CD14-positive monocyte (primary cell): ENCODE measurements at regions not wholly inside any gene's neighbourhood (a gene's known extent, or its start where the extent isn't known, plus 50 kb on each side); places are given as distances from the start of the nearest gene placed in this dataset.
A peak's percentile ranks its signal among the peaks of the same experiment; 100 is the strongest.

ENCODE experiments used
- DNase-seq, 3 donors: peaks; one replicate each; pipeline ENCODE4 v3.0.0-alpha.2; 2011 to 2022
- H2AFZ ChIP-seq: 2 replicates; pipeline ENCODE4 v1.6.0; 2012; ENCODE audit warnings: mild to moderate bottlenecking, low read depth, low read length, inconsistent platforms; ENCODE audit not compliant: insufficient read depth, poor library complexity, severe bottlenecking
- H3K27ac ChIP-seq, 2 donors: 1 replicate in 1 of 2; 2 replicates in 1 of 2; pipeline ENCODE4 v1.5.1; 2012 to 2013; ENCODE audit warnings: low read length in 2 of 2, control low read depth in 1 of 2, inconsistent platforms in 1 of 2, low read depth in 1 of 2, mild to moderate bottlenecking in 1 of 2
- H3K27me3 ChIP-seq, 2 donors: one replicate each; pipeline versions ENCODE4 v1.6.0 to v1.6.1; 2011 to 2013; ENCODE audit warnings: low read length in 2 of 2; ENCODE audit not compliant: control insufficient read depth in 2 of 2, insufficient read depth in 2 of 2
- H3K36me3 ChIP-seq, 2 donors: replicated peaks in 1 of 2; 1 replicate in 1 of 2; 2 replicates in 1 of 2; pipeline versions ENCODE4 v1.5.1 to v1.6.1; 2012 to 2013; ENCODE audit warnings: low read length in 2 of 2, control low read depth in 1 of 2, inconsistent platforms in 1 of 2, mild to moderate bottlenecking in 1 of 2; ENCODE audit not compliant: insufficient read depth in 2 of 2, control insufficient read depth in 1 of 2
- H3K4me1 ChIP-seq, 2 donors: 1 replicate in 1 of 2; 2 replicates in 1 of 2; pipeline versions ENCODE4 v1.5.1 to v1.6.1; 2012 to 2013; ENCODE audit warnings: low read length in 2 of 2, control low read depth in 1 of 2, inconsistent platforms in 1 of 2, mild to moderate bottlenecking in 1 of 2, moderate library complexity in 1 of 2; ENCODE audit not compliant: insufficient read depth in 2 of 2, control insufficient read depth in 1 of 2
- H3K4me2 ChIP-seq: replicated peaks from 2 replicates; pipeline ENCODE3; 2012; ENCODE audit warnings: low read length, moderate library complexity, mild to moderate bottlenecking; ENCODE audit not compliant: poor library complexity, severe bottlenecking; ENCODE audit errors: extremely low read depth
- H3K4me3 ChIP-seq, 3 experiments: fragments of 200-600 bp in 1 of 3; sonication (generic) in 1 of 3; replicated peaks in 1 of 3; 1 replicate in 2 of 3; 2 replicates in 1 of 3; pipeline ENCODE4 v1.5.1; 2011 to 2013; ENCODE audit warnings: low read length in 3 of 3, mild to moderate bottlenecking in 3 of 3, control low read depth in 2 of 3, low read depth in 2 of 3, inconsistent platforms in 1 of 3, moderate library complexity in 1 of 3
- H3K79me2 ChIP-seq: 2 replicates; pipeline ENCODE4 v1.6.0; 2012; ENCODE audit warnings: mild to moderate bottlenecking, control low read depth, inconsistent platforms, low read length, moderate library complexity; ENCODE audit not compliant: insufficient read depth
- H3K9ac ChIP-seq: 2 replicates; pipeline ENCODE4 v1.6.0; 2017; ENCODE audit warnings: low read length, mild to moderate bottlenecking; ENCODE audit not compliant: insufficient read depth, poor library complexity, severe bottlenecking
- H3K9me3 ChIP-seq, 2 donors: replicated peaks in 1 of 2; 1 replicate in 1 of 2; 2 replicates in 1 of 2; pipeline versions ENCODE4 v1.5.1 to v1.6.1; 2012 to 2013; ENCODE audit warnings: low read length in 2 of 2, control low read depth in 1 of 2; ENCODE audit not compliant: control insufficient read depth in 1 of 2, insufficient read depth in 1 of 2
- H4K20me1 ChIP-seq: 2 replicates; pipeline ENCODE4 v1.6.0; 2012; ENCODE audit warnings: mild to moderate bottlenecking, low read length, control low read depth, moderate library complexity; ENCODE audit not compliant: insufficient read depth
- H3K27ac Mint-ChIP-seq, 7 donors: one replicate each; pipeline ENCODE4 v1.8.0; 2020; ENCODE audit warnings: mild to moderate bottlenecking in 7 of 7, mixed read lengths in 7 of 7, moderate library complexity in 6 of 7, inconsistent platforms in 2 of 7
- H3K27me3 Mint-ChIP-seq, 3 donors: one replicate each; pipeline ENCODE4 v1.8.0; 2021 to 2022; ENCODE audit warnings: low read depth in 3 of 3, mild to moderate bottlenecking in 3 of 3, mixed read lengths in 3 of 3, moderate library complexity in 3 of 3, inconsistent platforms in 1 of 3
- H3K36me3 Mint-ChIP-seq, 2 donors: one replicate each; pipeline ENCODE4 v1.8.0; 2020; ENCODE audit warnings: mixed read lengths in 2 of 2, inconsistent platforms in 1 of 2, mild to moderate bottlenecking in 1 of 2
- H3K4me1 Mint-ChIP-seq: one replicate; pipeline ENCODE4 v1.8.0; 2020; ENCODE audit warnings: mild to moderate bottlenecking, mixed read lengths
- H3K4me3 Mint-ChIP-seq, 2 donors: one replicate each; pipeline ENCODE4 v1.8.0; 2020; ENCODE audit warnings: mild to moderate bottlenecking in 2 of 2, mixed read lengths in 2 of 2, moderate library complexity in 1 of 2
- H3K9me3 Mint-ChIP-seq, 7 donors: one replicate each; pipeline ENCODE4 v1.8.0; 2020 to 2022; ENCODE audit warnings: mixed read lengths in 7 of 7, mild to moderate bottlenecking in 6 of 7, moderate library complexity in 6 of 7, inconsistent platforms in 2 of 7
- WGBS: methylation state at CpG from one replicate; pipeline ENCODE4 v1.1.5; 2013; ENCODE audit warnings: missing lambda C conversion rate; ENCODE audit not compliant: insufficient coverage; 5-methylcytosine and 5-hydroxymethylcytosine counted together
- intact Hi-C, 2 donors: fragments of 100-400 bp; cut with micrococcal nuclease; formaldehyde crosslinking; loops; one replicate each; pipeline versions ENCODE4 v1.15.0 to v1.15.1; 2023
- TF ChIP-seq, protein P1 (sequence below): fragments of 200-600 bp; IDR thresholded peaks from one replicate; pipeline ENCODE4 v1.8.0; 2022; ENCODE audit warnings: antibody characterized with exemption, mild to moderate bottlenecking

DNA sequence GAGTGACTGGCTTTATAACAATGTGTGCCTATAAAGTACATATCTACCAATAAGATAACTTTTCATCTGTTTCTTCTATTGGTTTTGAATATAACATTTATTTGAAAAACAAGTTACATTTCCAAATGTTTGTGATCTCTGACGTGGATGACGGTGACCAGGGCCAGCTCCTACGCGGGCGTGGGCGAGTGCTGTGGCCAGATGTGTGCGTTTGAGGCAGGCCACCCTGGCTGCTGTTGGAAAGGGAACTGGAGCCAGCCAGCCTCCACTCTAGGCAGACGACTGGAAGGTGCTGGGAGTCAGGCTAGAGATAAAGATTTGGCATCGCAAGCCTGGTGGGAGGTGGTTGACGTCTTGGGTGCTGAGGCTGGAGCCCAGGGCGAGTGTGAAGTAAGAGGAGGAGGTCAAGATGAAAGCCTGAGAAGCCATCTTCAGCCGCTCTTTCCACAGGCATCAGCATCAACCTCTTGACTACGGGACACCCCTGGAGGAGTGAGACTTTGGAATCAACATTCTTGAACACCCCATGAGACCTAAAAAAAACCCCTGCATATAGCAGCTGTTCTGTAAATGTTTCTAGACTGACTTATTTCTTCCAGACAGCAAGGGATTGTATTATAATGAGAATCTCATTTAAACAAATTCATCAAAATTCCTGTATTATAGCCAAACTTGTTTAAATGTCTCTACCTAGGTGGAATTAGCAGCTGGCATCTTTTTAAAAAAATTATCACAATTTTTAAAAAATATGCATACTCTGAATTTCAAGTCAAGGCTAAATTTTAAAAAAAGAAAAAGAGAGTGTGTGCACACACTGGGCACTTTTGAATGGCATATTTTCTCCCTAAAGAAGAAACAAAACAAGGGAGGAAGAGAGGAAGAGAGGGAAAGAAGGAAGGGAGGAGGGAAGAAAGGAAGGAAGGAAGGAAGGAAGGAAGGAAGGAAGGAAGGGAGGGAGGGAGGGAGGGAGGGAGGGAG is 112.5 kb upstream of the SLC44A3 start:
- H3K4me2 ChIP-seq: no peak overlapping the region
- no peaks in the 10 kb centered on the region for H3K9me3 Mint-ChIP-seq
- intact Hi-C loops: no loop called here
- H4K20me1 ChIP-seq: no peaks in the 10 kb centered on the region
- H3K9me3 ChIP-seq: no peaks in the 10 kb centered on the region
- H3K4me1 ChIP-seq: peaks cover 11 to 12% of the 10 kb centered on the region in 2 donors
- H3K4me3 ChIP-seq: no peak overlapping the region
- peak overlapping the region in 1 of 7 donors; percentile 69 for H3K27ac Mint-ChIP-seq
- peaks cover 0 to 3% (median 1%) of the 10 kb centered on the region in 3 donors for H3K27me3 Mint-ChIP-seq
- H3K27me3 ChIP-seq: no peaks in the 10 kb centered on the region
- peaks cover 20% of the 10 kb centered on the region for H3K4me1 Mint-ChIP-seq
- 62% methylated on average over 10 of the region's 13 CpGs for WGBS
- no peaks in the 10 kb centered on the region for H3K79me2 ChIP-seq
- TF ChIP-seq, protein P1, sequence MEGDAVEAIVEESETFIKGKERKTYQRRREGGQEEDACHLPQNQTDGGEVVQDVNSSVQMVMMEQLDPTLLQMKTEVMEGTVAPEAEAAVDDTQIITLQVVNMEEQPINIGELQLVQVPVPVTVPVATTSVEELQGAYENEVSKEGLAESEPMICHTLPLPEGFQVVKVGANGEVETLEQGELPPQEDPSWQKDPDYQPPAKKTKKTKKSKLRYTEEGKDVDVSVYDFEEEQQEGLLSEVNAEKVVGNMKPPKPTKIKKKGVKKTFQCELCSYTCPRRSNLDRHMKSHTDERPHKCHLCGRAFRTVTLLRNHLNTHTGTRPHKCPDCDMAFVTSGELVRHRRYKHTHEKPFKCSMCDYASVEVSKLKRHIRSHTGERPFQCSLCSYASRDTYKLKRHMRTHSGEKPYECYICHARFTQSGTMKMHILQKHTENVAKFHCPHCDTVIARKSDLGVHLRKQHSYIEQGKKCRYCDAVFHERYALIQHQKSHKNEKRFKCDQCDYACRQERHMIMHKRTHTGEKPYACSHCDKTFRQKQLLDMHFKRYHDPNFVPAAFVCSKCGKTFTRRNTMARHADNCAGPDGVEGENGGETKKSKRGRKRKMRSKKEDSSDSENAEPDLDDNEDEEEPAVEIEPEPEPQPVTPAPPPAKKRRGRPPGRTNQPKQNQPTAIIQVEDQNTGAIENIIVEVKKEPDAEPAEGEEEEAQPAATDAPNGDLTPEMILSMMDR: no peak
- H2AFZ ChIP-seq: peak overlapping the region; percentile 6
- no peak overlapping the region for H3K4me3 Mint-ChIP-seq
- no peak overlapping the region for H3K27ac ChIP-seq
- H3K36me3 ChIP-seq: no peaks in the 10 kb centered on the region
- no peak for DNase-seq
- no peaks in the 10 kb centered on the region for H3K36me3 Mint-ChIP-seq
- H3K9ac ChIP-seq: no peak overlapping the region

DNA sequence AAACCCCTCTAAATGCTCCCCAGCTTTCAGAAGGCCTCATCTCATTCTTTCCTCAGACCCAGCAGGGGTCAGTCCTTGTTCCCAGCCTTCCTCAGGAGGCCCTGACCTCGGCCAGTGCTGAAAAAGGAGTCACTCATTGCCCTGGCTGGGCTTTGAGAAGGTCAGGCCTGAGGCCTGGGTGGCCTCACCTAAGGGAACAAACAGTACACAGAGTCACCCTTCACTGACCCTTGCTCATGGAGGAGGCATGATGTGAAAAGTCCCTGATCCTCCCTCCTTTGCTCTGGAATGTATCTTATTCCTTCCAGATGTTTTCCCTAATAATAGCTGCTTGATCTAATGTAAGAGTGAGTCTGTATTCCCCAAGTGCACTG is 117.7 kb upstream of the SLC44A3 start:
- Mint-ChIP-seq H3K4me3 (no peak overlapping the region), H3K27ac (no peak overlapping the region), H3K9me3 (no peaks in the 10 kb centered on the region), H3K4me1 (peaks cover 12% of the 10 kb centered on the region), H3K36me3 (no peaks in the 10 kb centered on the region), H3K27me3 (peaks cover 0 to 2% (median 1%) of the 10 kb centered on the region in 3 donors)
- intact Hi-C loops: no loop called here
- no peak overlapping the region for H2AFZ ChIP-seq
- H3K27me3 ChIP-seq: no peaks in the 10 kb centered on the region
- no peak overlapping the region for H3K4me2 ChIP-seq
- no peaks in the 10 kb centered on the region for H3K79me2 ChIP-seq
- no peak overlapping the region for H3K27ac ChIP-seq
- TF ChIP-seq, protein P1: no peak
- no peaks in the 10 kb centered on the region for H4K20me1 ChIP-seq
- DNase-seq: no peak
- no peaks in the 10 kb centered on the region for H3K9me3 ChIP-seq
- WGBS: 40% methylated on average over 1 of the region's 1 CpG
- no peak overlapping the region for H3K9ac ChIP-seq
- H3K36me3 ChIP-seq: no peaks in the 10 kb centered on the region
- H3K4me1 ChIP-seq: no peaks in the 10 kb centered on the region
- no peak overlapping the region for H3K4me3 ChIP-seq
